Gastroesophageal sphincter (tissue), 3 donors: ENCODE measurements at regions not wholly inside any gene's neighbourhood (a gene's known extent, or its start where the extent isn't known, plus 50 kb on each side); places are given as distances from the start of the nearest gene placed in this dataset.

Experiments used
- CTCF ChIP-seq, 4 experiments: fragments of 200-600 bp in 2 of 4; fragments of 450-650 bp in 2 of 4; sonication (generic) in 1 of 4; IDR thresholded peaks; one replicate each; pipeline ENCODE4 v1.5.1; 2017 to 2019; ENCODE audit warnings: antibody characterized with exemption in 4 of 4, mild to moderate bottlenecking in 2 of 4, moderate library complexity in 2 of 4
- POLR2A ChIP-seq, 2 donors: fragments of 450-650 bp; IDR thresholded peaks; one replicate each; pipeline ENCODE4 v1.6.1; 2017; ENCODE audit warnings: antibody characterized with exemption in 2 of 2, mild to moderate bottlenecking in 2 of 2, moderate library complexity in 1 of 2

DNA sequence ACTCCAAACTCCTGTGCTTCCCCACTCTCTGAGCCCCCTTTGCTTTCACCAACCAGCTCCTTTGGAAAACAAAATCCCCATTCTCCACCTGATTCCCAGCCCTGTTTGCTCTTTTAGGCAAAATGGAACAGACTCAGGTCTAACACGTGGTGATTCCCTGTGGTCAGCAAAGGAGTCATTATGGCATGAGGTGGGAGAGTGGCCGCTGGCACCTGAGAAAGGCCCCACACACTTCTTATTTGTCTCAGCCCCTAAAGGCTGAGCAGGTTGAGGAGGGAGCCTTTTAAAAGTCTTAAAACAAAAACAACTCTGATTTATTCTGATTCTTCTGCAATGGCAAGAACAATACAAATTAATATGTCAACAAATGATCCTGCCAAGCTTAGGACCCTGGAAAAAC lies 401.2 kb downstream of the TNS1 start:
- TF ChIP-seq CTCF (IDR thresholded peaks at IDR 0.05) (no peak), POLR2A (IDR thresholded peaks at IDR 0.05) (no peak)
